WERI-Rb-1 (cell line): ENCODE measurements at regions not wholly inside any gene's neighbourhood (a gene's known extent, or its start where the extent isn't known, plus 50 kb on each side); places are given as distances from the start of the nearest gene placed in this dataset.
"Not testable (repeated sequence)": the region's sequence is repeated elsewhere in the genome, so short reads cannot be mapped to it uniquely, and the experiment has no call there.

Source experiments
- DNase-seq: peaks from one replicate; pipeline ENCODE4 v3.0.0-alpha.2; 2020
- H3K27ac ChIP-seq: fragments of 250-450 bp; sonication (Bioruptor Pico); 2 replicates; pipeline ENCODE4 v1.5.1; 2020; ENCODE audit warnings: mild to moderate bottlenecking, moderate library complexity
- H3K27me3 ChIP-seq: fragments of 250-450 bp; sonication (Bioruptor Pico); 2 replicates; pipeline ENCODE4 v1.5.1; 2021; ENCODE audit warnings: mild to moderate bottlenecking, low read depth, moderate library complexity; ENCODE audit not compliant: insufficient read depth, severe bottlenecking
- H3K36me3 ChIP-seq: fragments of 250-450 bp; sonication (Bioruptor Pico); 2 replicates; pipeline ENCODE4 v1.5.1; 2020; ENCODE audit warnings: mild to moderate bottlenecking, moderate library complexity
- H3K4me3 ChIP-seq: 2 replicates; pipeline ENCODE4 v1.5.1; 2011; ENCODE audit warnings: low read depth, mild to moderate bottlenecking, control low read depth, low read length
- H3K9me3 ChIP-seq: fragments of 250-450 bp; sonication (Bioruptor Pico); 2 replicates; pipeline ENCODE4 v1.5.1; 2021; ENCODE audit warnings: mild to moderate bottlenecking, moderate library complexity; ENCODE audit not compliant: severe bottlenecking
- TF ChIP-seq, protein P1 (sequence below): IDR thresholded peaks from 2 replicates; pipeline ENCODE4 v1.5.1; 2011; ENCODE audit warnings: low read depth, mild to moderate bottlenecking, control low read depth, inconsistent platforms, low read length

DNA sequence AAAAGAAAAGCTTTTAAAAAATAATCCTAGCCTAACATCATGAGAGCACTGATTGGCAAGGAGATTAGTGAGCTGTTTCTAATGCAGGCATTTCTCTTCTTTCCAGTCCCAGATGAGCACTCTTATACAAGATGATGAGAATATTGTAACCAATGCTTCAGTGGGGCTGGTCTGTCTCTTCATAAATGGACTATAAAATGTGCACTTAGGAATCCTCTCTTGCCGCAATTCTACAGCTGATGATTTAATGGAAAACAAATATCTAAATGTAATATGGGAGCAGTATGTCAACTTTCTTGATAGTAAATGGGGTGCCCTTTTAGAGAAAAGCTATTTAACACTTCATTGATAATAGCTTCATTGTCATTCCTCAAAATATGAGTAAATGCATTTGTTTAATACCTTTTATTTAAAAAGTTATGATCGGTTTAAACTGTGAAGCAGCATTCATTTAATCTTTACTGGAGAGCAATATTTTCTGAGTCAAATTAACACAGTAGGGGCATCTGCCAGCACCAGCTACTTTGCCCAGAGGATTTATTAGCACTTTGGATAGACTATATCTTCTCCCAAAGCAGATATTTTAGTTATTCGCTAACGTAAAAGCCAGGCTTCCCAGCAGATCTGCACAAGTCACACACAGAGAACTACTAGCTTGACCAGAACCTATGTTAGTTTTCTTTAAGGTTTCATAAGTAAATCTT lies 985.9 kb downstream of the DIPK2A start:
- DNase-seq = no peak
- H3K36me3 ChIP-seq = no peaks in the 10 kb centered on the region
- TF ChIP-seq, protein P1, sequence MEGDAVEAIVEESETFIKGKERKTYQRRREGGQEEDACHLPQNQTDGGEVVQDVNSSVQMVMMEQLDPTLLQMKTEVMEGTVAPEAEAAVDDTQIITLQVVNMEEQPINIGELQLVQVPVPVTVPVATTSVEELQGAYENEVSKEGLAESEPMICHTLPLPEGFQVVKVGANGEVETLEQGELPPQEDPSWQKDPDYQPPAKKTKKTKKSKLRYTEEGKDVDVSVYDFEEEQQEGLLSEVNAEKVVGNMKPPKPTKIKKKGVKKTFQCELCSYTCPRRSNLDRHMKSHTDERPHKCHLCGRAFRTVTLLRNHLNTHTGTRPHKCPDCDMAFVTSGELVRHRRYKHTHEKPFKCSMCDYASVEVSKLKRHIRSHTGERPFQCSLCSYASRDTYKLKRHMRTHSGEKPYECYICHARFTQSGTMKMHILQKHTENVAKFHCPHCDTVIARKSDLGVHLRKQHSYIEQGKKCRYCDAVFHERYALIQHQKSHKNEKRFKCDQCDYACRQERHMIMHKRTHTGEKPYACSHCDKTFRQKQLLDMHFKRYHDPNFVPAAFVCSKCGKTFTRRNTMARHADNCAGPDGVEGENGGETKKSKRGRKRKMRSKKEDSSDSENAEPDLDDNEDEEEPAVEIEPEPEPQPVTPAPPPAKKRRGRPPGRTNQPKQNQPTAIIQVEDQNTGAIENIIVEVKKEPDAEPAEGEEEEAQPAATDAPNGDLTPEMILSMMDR = no peak
- no peaks in the 10 kb centered on the region for H3K9me3 ChIP-seq
- H3K27ac ChIP-seq = no peak overlapping the region
- no peaks in the 10 kb centered on the region for H3K27me3 ChIP-seq
- H3K4me3 ChIP-seq = no peak overlapping the region

DNA sequence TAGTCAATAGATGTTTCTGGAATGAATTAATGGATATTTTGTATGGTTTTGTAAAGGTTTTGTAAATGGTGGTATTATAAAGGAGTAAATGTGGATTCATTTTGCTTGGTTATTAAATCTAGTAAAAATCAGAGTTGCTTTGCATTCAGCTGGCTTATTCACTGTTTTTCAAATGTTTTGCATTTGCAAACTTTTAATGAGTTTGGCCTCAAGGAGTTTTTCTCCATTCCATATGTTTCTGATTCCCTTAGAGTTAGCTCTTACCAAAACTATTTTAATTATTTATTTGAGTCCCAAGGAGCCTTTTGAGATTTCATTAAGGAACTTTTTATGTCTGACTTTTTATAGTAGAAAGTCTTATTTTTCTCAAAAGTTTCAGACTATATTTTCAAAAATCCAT lies 992.2 kb downstream of the DIPK2A start:
- no peaks in the 10 kb centered on the region for H3K27me3 ChIP-seq
- TF ChIP-seq, protein P1 = no peak
- H3K27ac ChIP-seq = no peak overlapping the region
- H3K36me3 ChIP-seq = no peaks in the 10 kb centered on the region
- H3K9me3 ChIP-seq = no peaks in the 10 kb centered on the region
- no peak overlapping the region for H3K4me3 ChIP-seq
- no peak for DNase-seq

- Histone ChIP-seq H3K9me3 (no peaks in the 10 kb centered on the region), H3K27ac (no peak overlapping the region), H3K36me3 (no peaks in the 10 kb centered on the region), H3K4me3 (no peak overlapping the region), H3K27me3 (no peaks in the 10 kb centered on the region)
- DNase-seq = no peak
- TF ChIP-seq, protein P1 = no peak
These were observed 994.9 kb downstream of the DIPK2A start for GRCh38 chr3:144966560-144966959.

GRCh38 chr3:144968750-144969350 lies 997.2 kb downstream of the DIPK2A start:
- no peaks in the 10 kb centered on the region for H3K36me3 ChIP-seq
- H3K4me3 ChIP-seq = no peak overlapping the region
- no peaks in the 10 kb centered on the region for H3K27me3 ChIP-seq
- H3K9me3 ChIP-seq = no peaks in the 10 kb centered on the region
- no peak for DNase-seq
- TF ChIP-seq, protein P1 = no peak
- H3K27ac ChIP-seq = no peak overlapping the region

DNA sequence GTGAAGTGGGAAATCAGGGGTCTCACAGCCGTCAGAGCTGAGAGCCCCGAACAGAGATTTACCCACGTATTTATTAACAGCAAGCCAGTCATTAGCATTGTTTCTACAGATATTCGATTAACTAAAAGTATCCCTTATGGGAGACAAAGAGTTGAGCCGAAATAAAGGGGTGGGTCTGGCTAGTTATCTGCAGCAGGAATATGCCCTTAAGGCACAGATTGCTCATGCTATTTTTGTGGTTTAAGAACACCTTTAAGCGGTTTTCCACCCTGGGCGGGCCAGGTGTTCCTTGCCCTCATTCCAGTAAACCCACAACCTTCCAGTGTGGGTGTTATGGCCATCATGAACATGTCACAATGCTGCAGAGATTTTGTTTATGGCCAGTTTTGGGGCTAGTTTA lies 1012.9 kb downstream of the DIPK2A start:
- H3K27ac ChIP-seq, H3K4me3 ChIP-seq, H3K36me3 ChIP-seq, H3K9me3 ChIP-seq, DNase-seq, H3K27me3 ChIP-seq: not testable (repeated sequence)

DNA sequence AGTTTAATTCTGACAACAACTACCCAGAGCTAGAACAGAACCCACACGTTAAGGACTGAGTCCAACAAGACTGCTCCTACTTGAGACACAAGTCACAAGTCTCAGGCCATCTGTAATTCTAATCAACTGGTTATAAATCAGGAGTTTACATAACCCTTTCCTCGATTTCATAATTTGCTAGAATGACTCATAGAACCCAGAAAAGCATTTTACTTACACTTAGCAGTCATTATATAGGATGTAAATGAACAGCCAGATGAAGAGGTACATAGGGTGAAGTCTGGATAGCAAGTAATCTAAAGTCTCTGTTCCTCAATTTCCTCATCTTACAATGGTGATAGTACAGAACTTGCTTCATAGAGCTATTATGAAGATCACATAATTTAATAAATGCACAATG lies 1018.2 kb downstream of the DIPK2A start:
- Histone ChIP-seq H3K27ac (no peak overlapping the region), H3K4me3 (no peak overlapping the region), H3K9me3 (no peaks in the 10 kb centered on the region), H3K27me3 (no peaks in the 10 kb centered on the region), H3K36me3 (no peaks in the 10 kb centered on the region)
- TF ChIP-seq, protein P1 = no peak
- DNase-seq = no peak
